ENCODE measurements at regions not wholly inside any gene's neighbourhood (a gene's known extent, or its start where the extent isn't known, plus 50 kb on each side); places are given as distances from the start of the nearest gene placed in this dataset.

DNA sequence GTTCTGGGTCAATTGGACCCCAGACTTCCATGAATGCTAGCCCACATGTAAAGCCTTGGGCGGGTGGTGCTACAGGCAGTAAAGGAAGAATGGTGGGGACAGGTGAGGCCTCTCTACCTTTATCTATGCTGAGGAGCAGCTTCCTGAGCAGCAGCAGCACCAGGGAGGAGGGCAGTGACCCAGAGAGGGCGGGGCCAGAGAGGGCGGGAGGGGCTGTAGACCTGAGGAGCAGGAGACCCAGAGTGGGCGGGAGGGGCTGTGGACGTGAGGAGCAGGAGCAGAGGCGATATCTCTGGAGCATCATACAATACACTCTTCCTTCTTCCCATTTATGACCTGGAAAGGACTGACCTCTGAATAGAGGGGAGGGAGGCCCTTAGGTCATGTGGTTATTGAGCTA lies 165.9 kb downstream of the MTRR start:
- TF ChIP-seq RNF2 (conservative IDR thresholded peaks at IDR 0.05; ENCODE audit: low read depth) = no peak
- TF ChIP-seq, protein P1, sequence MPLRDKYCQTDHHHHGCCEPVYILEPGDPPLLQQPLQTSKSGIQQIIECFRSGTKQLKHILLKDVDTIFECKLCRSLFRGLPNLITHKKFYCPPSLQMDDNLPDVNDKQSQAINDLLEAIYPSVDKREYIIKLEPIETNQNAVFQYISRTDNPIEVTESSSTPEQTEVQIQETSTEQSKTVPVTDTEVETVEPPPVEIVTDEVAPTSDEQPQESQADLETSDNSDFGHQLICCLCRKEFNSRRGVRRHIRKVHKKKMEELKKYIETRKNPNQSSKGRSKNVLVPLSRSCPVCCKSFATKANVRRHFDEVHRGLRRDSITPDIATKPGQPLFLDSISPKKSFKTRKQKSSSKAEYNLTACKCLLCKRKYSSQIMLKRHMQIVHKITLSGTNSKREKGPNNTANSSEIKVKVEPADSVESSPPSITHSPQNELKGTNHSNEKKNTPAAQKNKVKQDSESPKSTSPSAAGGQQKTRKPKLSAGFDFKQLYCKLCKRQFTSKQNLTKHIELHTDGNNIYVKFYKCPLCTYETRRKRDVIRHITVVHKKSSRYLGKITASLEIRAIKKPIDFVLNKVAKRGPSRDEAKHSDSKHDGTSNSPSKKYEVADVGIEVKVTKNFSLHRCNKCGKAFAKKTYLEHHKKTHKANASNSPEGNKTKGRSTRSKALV (CRISPR knock-in tag; IDR thresholded peaks at IDR 0.05) = no peak
- TF ChIP-seq, protein P2, sequence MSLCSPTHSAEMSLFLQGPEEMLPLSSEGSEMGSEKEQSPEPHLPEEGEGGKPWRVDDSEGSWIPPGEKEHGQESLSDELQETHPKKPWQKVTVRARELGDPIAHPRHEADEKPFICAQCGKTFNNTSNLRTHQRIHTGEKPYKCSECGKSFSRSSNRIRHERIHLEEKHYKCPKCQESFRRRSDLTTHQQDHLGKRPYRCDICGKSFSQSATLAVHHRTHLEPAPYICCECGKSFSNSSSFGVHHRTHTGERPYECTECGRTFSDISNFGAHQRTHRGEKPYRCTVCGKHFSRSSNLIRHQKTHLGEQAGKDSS (CRISPR knock-in tag; IDR thresholded peaks at IDR 0.05; ENCODE audit: borderline replicate concordance, low read depth) = no peak
- TF ChIP-seq, protein P3, sequence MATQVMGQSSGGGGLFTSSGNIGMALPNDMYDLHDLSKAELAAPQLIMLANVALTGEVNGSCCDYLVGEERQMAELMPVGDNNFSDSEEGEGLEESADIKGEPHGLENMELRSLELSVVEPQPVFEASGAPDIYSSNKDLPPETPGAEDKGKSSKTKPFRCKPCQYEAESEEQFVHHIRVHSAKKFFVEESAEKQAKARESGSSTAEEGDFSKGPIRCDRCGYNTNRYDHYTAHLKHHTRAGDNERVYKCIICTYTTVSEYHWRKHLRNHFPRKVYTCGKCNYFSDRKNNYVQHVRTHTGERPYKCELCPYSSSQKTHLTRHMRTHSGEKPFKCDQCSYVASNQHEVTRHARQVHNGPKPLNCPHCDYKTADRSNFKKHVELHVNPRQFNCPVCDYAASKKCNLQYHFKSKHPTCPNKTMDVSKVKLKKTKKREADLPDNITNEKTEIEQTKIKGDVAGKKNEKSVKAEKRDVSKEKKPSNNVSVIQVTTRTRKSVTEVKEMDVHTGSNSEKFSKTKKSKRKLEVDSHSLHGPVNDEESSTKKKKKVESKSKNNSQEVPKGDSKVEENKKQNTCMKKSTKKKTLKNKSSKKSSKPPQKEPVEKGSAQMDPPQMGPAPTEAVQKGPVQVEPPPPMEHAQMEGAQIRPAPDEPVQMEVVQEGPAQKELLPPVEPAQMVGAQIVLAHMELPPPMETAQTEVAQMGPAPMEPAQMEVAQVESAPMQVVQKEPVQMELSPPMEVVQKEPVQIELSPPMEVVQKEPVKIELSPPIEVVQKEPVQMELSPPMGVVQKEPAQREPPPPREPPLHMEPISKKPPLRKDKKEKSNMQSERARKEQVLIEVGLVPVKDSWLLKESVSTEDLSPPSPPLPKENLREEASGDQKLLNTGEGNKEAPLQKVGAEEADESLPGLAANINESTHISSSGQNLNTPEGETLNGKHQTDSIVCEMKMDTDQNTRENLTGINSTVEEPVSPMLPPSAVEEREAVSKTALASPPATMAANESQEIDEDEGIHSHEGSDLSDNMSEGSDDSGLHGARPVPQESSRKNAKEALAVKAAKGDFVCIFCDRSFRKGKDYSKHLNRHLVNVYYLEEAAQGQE (IDR thresholded peaks at IDR 0.05; ENCODE audit: borderline replicate concordance in 1 of 2, low read depth in 1 of 2, low read length in 2 of 2) = no peak
- TF ChIP-seq CAMTA2 (CRISPR knock-in tag; IDR thresholded peaks at IDR 0.05; ENCODE audit: borderline replicate concordance) = no peak
- no peak for TF ChIP-seq GABPA (IDR thresholded peaks at IDR 0.05; ENCODE audit: low read depth, low read length)
- no peak for TF ChIP-seq GABPA (CRISPR knock-in tag; IDR thresholded peaks at IDR 0.05; ENCODE audit: low read depth)
- TF ChIP-seq HMG20B (CRISPR knock-in tag; conservative IDR thresholded peaks at IDR 0.05) = no peak
- TF ChIP-seq ZNF781 (CRISPR knock-in tag; IDR thresholded peaks at IDR 0.05; ENCODE audit: borderline replicate concordance, not compliant biosample characterization) = no peak
- TF ChIP-seq, protein P4, sequence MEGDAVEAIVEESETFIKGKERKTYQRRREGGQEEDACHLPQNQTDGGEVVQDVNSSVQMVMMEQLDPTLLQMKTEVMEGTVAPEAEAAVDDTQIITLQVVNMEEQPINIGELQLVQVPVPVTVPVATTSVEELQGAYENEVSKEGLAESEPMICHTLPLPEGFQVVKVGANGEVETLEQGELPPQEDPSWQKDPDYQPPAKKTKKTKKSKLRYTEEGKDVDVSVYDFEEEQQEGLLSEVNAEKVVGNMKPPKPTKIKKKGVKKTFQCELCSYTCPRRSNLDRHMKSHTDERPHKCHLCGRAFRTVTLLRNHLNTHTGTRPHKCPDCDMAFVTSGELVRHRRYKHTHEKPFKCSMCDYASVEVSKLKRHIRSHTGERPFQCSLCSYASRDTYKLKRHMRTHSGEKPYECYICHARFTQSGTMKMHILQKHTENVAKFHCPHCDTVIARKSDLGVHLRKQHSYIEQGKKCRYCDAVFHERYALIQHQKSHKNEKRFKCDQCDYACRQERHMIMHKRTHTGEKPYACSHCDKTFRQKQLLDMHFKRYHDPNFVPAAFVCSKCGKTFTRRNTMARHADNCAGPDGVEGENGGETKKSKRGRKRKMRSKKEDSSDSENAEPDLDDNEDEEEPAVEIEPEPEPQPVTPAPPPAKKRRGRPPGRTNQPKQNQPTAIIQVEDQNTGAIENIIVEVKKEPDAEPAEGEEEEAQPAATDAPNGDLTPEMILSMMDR (CRISPR knock-in tag; IDR thresholded peaks at IDR 0.05) = no peak
- no peak for TF ChIP-seq CREB1 (IDR thresholded peaks at IDR 0.05)
- no peak for TF ChIP-seq CREB1 (CRISPR knock-in tag; IDR thresholded peaks at IDR 0.05)
- TF ChIP-seq DPF2 (CRISPR knock-in tag; IDR thresholded peaks at IDR 0.05; ENCODE audit: borderline replicate concordance, low read depth) = no peak
- TF ChIP-seq ZC3H13 (CRISPR knock-in tag; IDR thresholded peaks at IDR 0.05) = no peak
